Peyer's patch (tissue), 4 donors: ENCODE measurements at regions not wholly inside any gene's neighbourhood (a gene's known extent, or its start where the extent isn't known, plus 50 kb on each side); places are given as distances from the start of the nearest gene placed in this dataset.
A peak's percentile ranks its signal among the peaks of the same experiment; 100 is the strongest.

Experiments used
- DNase-seq, 3 donors: peaks; one replicate each; pipeline ENCODE4 v3.0.0-alpha.2; 2017 to 2019
- H3K27ac ChIP-seq, 4 donors: fragments of 200-600 bp; sonication (generic); one replicate each; pipeline ENCODE4 v1.5.1; 2016 to 2019
- H3K27me3 ChIP-seq, 2 donors: fragments of 200-600 bp; sonication (generic); one replicate each; pipeline ENCODE4 v1.5.1; 2019
- H3K36me3 ChIP-seq, 3 donors: fragments of 200-600 bp; sonication (generic); one replicate each; pipeline ENCODE4 v1.5.1; 2016 to 2019
- H3K4me1 ChIP-seq, 4 donors: fragments of 200-600 bp; sonication (generic); one replicate each; pipeline ENCODE4 v1.5.1; 2016 to 2019
- H3K4me3 ChIP-seq, 4 donors: fragments of 200-600 bp; sonication (generic); 1 replicate in 3 of 4; 2 replicates in 1 of 4; pipeline ENCODE4 v1.5.1; 2016 to 2019; ENCODE audit warnings: mild to moderate bottlenecking in 1 of 4
- H3K9me3 ChIP-seq, 4 donors: fragments of 200-600 bp; sonication (generic); one replicate each; pipeline ENCODE4 v1.5.1; 2016 to 2019; ENCODE audit warnings: mild to moderate bottlenecking in 1 of 4
- CTCF ChIP-seq, 6 experiments: fragments of 450-650 bp in 4 of 6; fragments of 200-600 bp in 2 of 6; sonication (generic) in 1 of 6; IDR thresholded peaks; one replicate each; pipeline ENCODE4 v1.5.1; 2017 to 2019; ENCODE audit warnings: antibody characterized with exemption in 6 of 6, mild to moderate bottlenecking in 3 of 6, moderate library complexity in 1 of 6
- POLR2A ChIP-seq, 2 donors: fragments of 450-650 bp; IDR thresholded peaks; one replicate each; pipeline ENCODE4 v1.5.1; 2017; ENCODE audit warnings: antibody characterized with exemption in 2 of 2, mild to moderate bottlenecking in 2 of 2, moderate library complexity in 2 of 2

- Histone ChIP-seq H3K27ac (no peak overlapping the region), H3K4me1 (peaks cover 0 to 22% (median 11%) of the 10 kb centered on the region in 4 donors), H3K36me3 (no peaks in the 10 kb centered on the region), H3K9me3 (no peaks in the 10 kb centered on the region), H3K27me3 (no peaks in the 10 kb centered on the region), H3K4me3 (no peak overlapping the region)
- no peak for DNase-seq
- TF ChIP-seq CTCF (IDR thresholded peaks at IDR 0.05) (no peak), POLR2A (IDR thresholded peaks at IDR 0.05) (no peak)
Measured at GRCh38 chr2:234429265-234429664, 67.6 kb downstream of the ARL4C start.

- no peak for DNase-seq
Measured at GRCh38 chr2:234427081-234428061, 69.5 kb downstream of the ARL4C start.

GRCh38 chr2:234426616-234427015 is 70.3 kb downstream of the ARL4C start:
- Histone ChIP-seq H3K4me1 (peaks cover 0 to 22% (median 13%) of the 10 kb centered on the region in 4 donors), H3K4me3 (no peak overlapping the region), H3K27ac (peak overlapping the region; percentile 46 to 71 (median 66)), H3K9me3 (no peaks in the 10 kb centered on the region), H3K27me3 (no peaks in the 10 kb centered on the region), H3K36me3 (no peaks in the 10 kb centered on the region)
- TF ChIP-seq POLR2A (IDR thresholded peaks at IDR 0.05), result no peak
- no peak for TF ChIP-seq CTCF (IDR thresholded peaks at IDR 0.05)
- peak in 1 of 3 donors; percentile 32 for DNase-seq

More at GRCh38 chr2:234427081-234428061, 69.5 kb downstream of the ARL4C start:
- Histone ChIP-seq H3K9me3 (no peaks in the 10 kb centered on the region), H3K4me3 (no peak overlapping the region), H3K27ac (peak overlapping the region; percentile 46 to 71 (median 66)), H3K27me3 (no peaks in the 10 kb centered on the region), H3K36me3 (no peaks in the 10 kb centered on the region), H3K4me1 (peaks cover 0 to 22% (median 11%) of the 10 kb centered on the region in 4 donors)
- TF ChIP-seq POLR2A (IDR thresholded peaks at IDR 0.05) (no peak), CTCF (IDR thresholded peaks at IDR 0.05) (no peak)

GRCh38 chr2:234425639-234426603 is 71.0 kb downstream of the ARL4C start:
- peak overlapping the region; percentile 46 to 71 (median 66) for H3K27ac ChIP-seq
- TF ChIP-seq POLR2A (IDR thresholded peaks at IDR 0.05), result no peak
- no peak for TF ChIP-seq CTCF (IDR thresholded peaks at IDR 0.05)
- DNase-seq, result peak in 2 of 3 donors; percentile 93

GRCh38 chr2:234423884-234424283 is 73.0 kb downstream of the ARL4C start:
- Histone ChIP-seq H3K27ac (peak overlapping the region in 2 of 4 donors; percentile 38 to 70), H3K4me1 (peaks cover 0 to 22% (median 14%) of the 10 kb centered on the region in 4 donors), H3K4me3 (no peak overlapping the region), H3K36me3 (no peaks in the 10 kb centered on the region), H3K9me3 (no peaks in the 10 kb centered on the region), H3K27me3 (no peaks in the 10 kb centered on the region)
- DNase-seq, result no peak
- TF ChIP-seq CTCF (IDR thresholded peaks at IDR 0.05), result no peak
- no peak for TF ChIP-seq POLR2A (IDR thresholded peaks at IDR 0.05)

More at GRCh38 chr2:234425639-234426603, 71.0 kb downstream of the ARL4C start:
- H3K36me3 ChIP-seq, result no peaks in the 10 kb centered on the region
- no peaks in the 10 kb centered on the region for H3K27me3 ChIP-seq
- no peaks in the 10 kb centered on the region for H3K9me3 ChIP-seq
- H3K4me3 ChIP-seq, result no peak overlapping the region
- H3K4me1 ChIP-seq, result peaks cover 0 to 22% (median 14%) of the 10 kb centered on the region in 4 donors
